Testis (tissue), 2 donors: ENCODE measurements at regions not wholly inside any gene's neighbourhood (a gene's known extent, or its start where the extent isn't known, plus 50 kb on each side); places are given as distances from the start of the nearest gene placed in this dataset.

Experiments
- CTCF ChIP-seq, 3 experiments: fragments of 450-650 bp in 2 of 3; fragments of 200-600 bp in 1 of 3; sonication (generic) in 1 of 3; IDR thresholded peaks; one replicate each; pipeline ENCODE4 v1.5.1; 2016 to 2019; ENCODE audit warnings: antibody characterized with exemption in 3 of 3, mild to moderate bottlenecking in 2 of 3, moderate library complexity in 1 of 3
- POLR2A ChIP-seq: fragments of 450-650 bp; IDR thresholded peaks from one replicate; pipeline ENCODE4 v1.6.1; 2017; ENCODE audit warnings: antibody characterized with exemption, mild to moderate bottlenecking, moderate library complexity

GRCh38 chr2:211281430-211282073 lies 725.2 kb downstream of the CPS1 start:
- no peak for TF ChIP-seq CTCF (IDR thresholded peaks at IDR 0.05)
- no peak for TF ChIP-seq POLR2A
